GM12891 (cell line): ENCODE measurements at regions not wholly inside any gene's neighbourhood (a gene's known extent, or its start where the extent isn't known, plus 50 kb on each side); places are given as distances from the start of the nearest gene placed in this dataset.

Experiments
- DNase-seq: peaks from one replicate; pipeline ENCODE4 v3.0.0; 2011; ENCODE audit warnings: low spot score; ENCODE audit not compliant: insufficient read length
- FAIRE-seq: peaks from 2 replicates; lab custom pipeline; 2011; peaks lifted over from hg19 to GRCh38; lab: Jason Lieb, UNC
- PAX5 ChIP-seq: IDR thresholded peaks from 2 replicates; pipeline ENCODE4 v1.6.1; 2011; ENCODE audit warnings: low read length, moderate library complexity, mild to moderate bottlenecking; ENCODE audit not compliant: insufficient read depth, severe bottlenecking
- POLR2A ChIP-seq: IDR thresholded peaks from 2 replicates; pipeline ENCODE4 v1.6.1; 2011; ENCODE audit warnings: low read depth, low read length, control low read depth
- POLR2AphosphoS5 ChIP-seq: IDR thresholded peaks from 2 replicates; pipeline ENCODE4 v1.6.1; 2011; ENCODE audit warnings: low read depth, low read length, control low read depth
- POU2F2 ChIP-seq: IDR thresholded peaks from 2 replicates; pipeline ENCODE4 v1.6.1; 2011; ENCODE audit warnings: low read depth, mild to moderate bottlenecking, control low read depth, low read length, moderate library complexity
- SPI1 ChIP-seq: IDR thresholded peaks from 2 replicates; pipeline ENCODE4 v1.6.1; 2011; ENCODE audit warnings: low read depth, low read length, control low read depth
- TAF1 ChIP-seq: IDR thresholded peaks from 2 replicates; pipeline ENCODE4 v1.6.1; 2011; ENCODE audit warnings: low read depth, low read length, control low read depth

- DNase-seq: no peak
- no peak for FAIRE-seq
- TF ChIP-seq TAF1: no peak
- TF ChIP-seq POU2F2: no peak
- TF ChIP-seq PAX5: no peak
- TF ChIP-seq POLR2AphosphoS5: no peak
- no peak for TF ChIP-seq POLR2A
- TF ChIP-seq SPI1: no peak
Observed at GRCh38 chr2:4475618-4476017, 772.2 kb downstream of the DCDC2C start.

GRCh38 chr2:4483050-4483449 lies 779.7 kb downstream of the DCDC2C start:
- FAIRE-seq (no peak), DNase-seq (no peak)
- no peak for TF ChIP-seq TAF1
- TF ChIP-seq PAX5: no peak
- no peak for TF ChIP-seq SPI1
- no peak for TF ChIP-seq POLR2AphosphoS5
- no peak for TF ChIP-seq POLR2A
- no peak for TF ChIP-seq POU2F2

- DNase-seq (no peak), FAIRE-seq (no peak)
- TF ChIP-seq POU2F2 (no peak), POLR2A (no peak), TAF1 (no peak), SPI1 (no peak), PAX5 (no peak), POLR2AphosphoS5 (no peak)
Observed at GRCh38 chr2:4486971-4487370, 783.6 kb downstream of the DCDC2C start.

GRCh38 chr2:4499316-4500030 lies 796.1 kb downstream of the DCDC2C start:
- FAIRE-seq (no peak), DNase-seq (no peak)
- no peak for TF ChIP-seq POLR2AphosphoS5
- no peak for TF ChIP-seq PAX5
- no peak for TF ChIP-seq POLR2A
- TF ChIP-seq TAF1: no peak
- TF ChIP-seq POU2F2: no peak
- TF ChIP-seq SPI1: no peak

GRCh38 chr2:4501525-4501924 lies 798.1 kb downstream of the DCDC2C start:
- FAIRE-seq: no peak
- DNase-seq: no peak
- TF ChIP-seq POLR2AphosphoS5: no peak
- no peak for TF ChIP-seq SPI1
- no peak for TF ChIP-seq POU2F2
- no peak for TF ChIP-seq POLR2A
- TF ChIP-seq PAX5: no peak
- TF ChIP-seq TAF1: no peak

- FAIRE-seq: no peak
- no peak for DNase-seq
- no peak for TF ChIP-seq SPI1
- TF ChIP-seq PAX5: no peak
- TF ChIP-seq POU2F2: no peak
- TF ChIP-seq POLR2AphosphoS5: no peak
- TF ChIP-seq TAF1: no peak
- TF ChIP-seq POLR2A: no peak
Observed at GRCh38 chr2:4502230-4502843, 799.0 kb downstream of the DCDC2C start.

GRCh38 chr2:4507661-4508060 lies 804.3 kb downstream of the DCDC2C start:
- TF ChIP-seq PAX5: no peak
- no peak for TF ChIP-seq SPI1
- no peak for TF ChIP-seq POLR2AphosphoS5
- TF ChIP-seq POU2F2: no peak
- TF ChIP-seq POLR2A: no peak
- TF ChIP-seq TAF1: no peak
- FAIRE-seq: no peak
- DNase-seq: no peak

- FAIRE-seq (no peak), DNase-seq (no peak)
- no peak for TF ChIP-seq PAX5
- TF ChIP-seq SPI1: no peak
- no peak for TF ChIP-seq POLR2AphosphoS5
- TF ChIP-seq TAF1: no peak
- TF ChIP-seq POU2F2: no peak
- no peak for TF ChIP-seq POLR2A
Observed at GRCh38 chr2:4515871-4516761, 812.7 kb downstream of the DCDC2C start.

- DNase-seq (no peak), FAIRE-seq (no peak)
- TF ChIP-seq POLR2AphosphoS5: no peak
- TF ChIP-seq PAX5: no peak
- no peak for TF ChIP-seq POU2F2
- no peak for TF ChIP-seq TAF1
- TF ChIP-seq POLR2A: no peak
- TF ChIP-seq SPI1: no peak
Observed at GRCh38 chr2:4518596-4518995, 815.2 kb downstream of the DCDC2C start.
